GM12878 (cell line): ENCODE measurements at regions not wholly inside any gene's neighbourhood (a gene's known extent, or its start where the extent isn't known, plus 50 kb on each side); places are given as distances from the start of the nearest gene placed in this dataset.

Experiments
- ATAC-seq: fragments of 200-7000 bp; cut with Tn5 transposase; 3 replicates; pipeline ENCODE4 v1.9.1; 2020; ENCODE audit warnings: mild to moderate bottlenecking, moderate library complexity
- BruUV-seq: library from RNA; stranded (reverse); fragments of 400-500 nt; replicated peaks from 2 replicates; lab custom pipeline; 2021; lab: Mats Ljungman, UMichigan
- CTCF ChIA-PET: fragments of 300-600 bp; sonication (Branson Sonifier 250); formaldehyde crosslinking; extraction: SDS; loops from one replicate; lab custom pipeline; 2021; ENCODE audit warnings: inconsistent platforms; lab: Yijun Ruan, JAX
- POLR2A ChIA-PET: fragments of 350-600 bp; formaldehyde crosslinking; extraction: SDS; loops from one replicate; lab custom pipeline; 2021; ENCODE audit warnings: inconsistent platforms; lab: Charles Lee
- RAD21 ChIA-PET: fragments of 300-600 bp; sonication (Branson Sonifier 250); formaldehyde crosslinking; loops from one replicate; lab custom pipeline; 2023; ENCODE audit warnings: antibody characterized with exemption; ENCODE audit not compliant: unreplicated experiment; lab: Charles Lee
- SMC1A ChIA-PET: fragments of 300-600 bp; sonication (Branson Sonifier 250); formaldehyde crosslinking; loops from one replicate; lab custom pipeline; 2023; ENCODE audit not compliant: unreplicated experiment, uncharacterized antibody; lab: Charles Lee
- DNase-seq: peaks from one replicate; pipeline ENCODE4 v3.0.0-alpha.2; 2011; ENCODE audit warnings: low read depth, low spot score
- FAIRE-seq: peaks from 3 replicates; lab custom pipeline; 2011; peaks lifted over from hg19 to GRCh38; lab: Jason Lieb, UNC
- H2AFZ ChIP-seq: 2 replicates; pipeline ENCODE4 v1.6.0; 2011; ENCODE audit warnings: low read depth, low read length, control low read depth; ENCODE audit not compliant: control insufficient read depth
- H3K27ac ChIP-seq: 2 replicates; pipeline ENCODE4 v1.5.1; 2011; ENCODE audit warnings: control low read depth; ENCODE audit not compliant: control insufficient read depth, insufficient read depth
- H3K27me3 ChIP-seq, 2 experiments: replicated peaks in 1 of 2; 2 replicates each; pipeline versions ENCODE4 v1.6.0 to v1.6.1; 2011; ENCODE audit warnings: low read length in 1 of 2; ENCODE audit not compliant: control insufficient read depth in 2 of 2, insufficient read depth in 2 of 2
- H3K36me3 ChIP-seq, 2 experiments: 2 replicates each; pipeline ENCODE4 v1.5.1; 2011; ENCODE audit warnings: low read length in 1 of 2; ENCODE audit not compliant: control insufficient read depth in 2 of 2, insufficient read depth in 2 of 2
- H3K4me1 ChIP-seq: 2 replicates; pipeline ENCODE4 v1.6.1; 2011; ENCODE audit warnings: mild to moderate bottlenecking, low read length, moderate library complexity, mixed read lengths; ENCODE audit not compliant: control insufficient read depth, insufficient read depth
- H3K4me2 ChIP-seq: 2 replicates; pipeline ENCODE4 v1.6.0; 2011; ENCODE audit warnings: control low read depth; ENCODE audit not compliant: control insufficient read depth, insufficient read depth
- H3K4me3 ChIP-seq: fragments of 200-600 bp; sonication (generic); 2 replicates; pipeline ENCODE4 v1.5.1; 2016
- H3K79me2 ChIP-seq: 2 replicates; pipeline ENCODE4 v1.6.0; 2011; ENCODE audit warnings: low read length; ENCODE audit not compliant: control insufficient read depth, insufficient read depth
- H3K9ac ChIP-seq: 2 replicates; pipeline ENCODE4 v1.8.0; 2011; ENCODE audit warnings: low read length, control low read depth, mixed read lengths; ENCODE audit not compliant: control insufficient read depth, insufficient read depth
- H3K9me3 ChIP-seq: replicated peaks from 3 replicates; pipeline ENCODE4 v1.5.1; 2011; ENCODE audit warnings: mild to moderate bottlenecking, low read length; ENCODE audit not compliant: control insufficient read depth, insufficient read depth
- H4K20me1 ChIP-seq: 2 replicates; pipeline ENCODE4 v1.6.0; 2011; ENCODE audit not compliant: control insufficient read depth, insufficient read depth
- CBX3 ChIP-seq: fragments of 200-600 bp; sonication (generic); IDR thresholded peaks from 2 replicates; pipeline ENCODE4 v1.6.1; 2016; ENCODE audit warnings: low read depth, borderline replicate concordance
- MTA3 ChIP-seq: IDR thresholded peaks from 2 replicates; pipeline ENCODE4 v1.6.1; 2012; ENCODE audit warnings: low read length, inconsistent platforms, borderline replicate concordance
- PML ChIP-seq: IDR thresholded peaks from 2 replicates; pipeline ENCODE4 v1.6.1; 2012; ENCODE audit warnings: low read length, inconsistent platforms
- POLR2AphosphoS5 ChIP-seq: IDR thresholded peaks from 2 replicates; pipeline ENCODE4 v1.6.1; 2011; ENCODE audit warnings: mild to moderate bottlenecking, low read length, inconsistent platforms
- SIN3A ChIP-seq: IDR thresholded peaks from 2 replicates; pipeline ENCODE4 v1.6.1; 2012; ENCODE audit warnings: low read depth, low read length, improper control_type of control experiment
- USF2 ChIP-seq: IDR thresholded peaks from 2 replicates; pipeline ENCODE4 v1.6.1; 2011; ENCODE audit warnings: low read depth, low read length, improper control_type of control experiment, borderline replicate concordance
- WRNIP1 ChIP-seq: IDR thresholded peaks from 2 replicates; pipeline ENCODE4 v1.6.1; 2011; ENCODE audit warnings: low read depth, low read length, improper control_type of control experiment, borderline replicate concordance
- ZNF24 ChIP-seq: fragments of 450-650 bp; IDR thresholded peaks from 2 replicates; pipeline ENCODE4 v1.6.1; 2017; ENCODE audit warnings: antibody characterized with exemption, mild to moderate bottlenecking
- ZNF274 ChIP-seq: IDR thresholded peaks from one replicate; pipeline ENCODE4 v1.8.0; 2011; ENCODE audit not compliant: insufficient read length, insufficient read depth
- WGBS: methylation state at CpG from one replicate; pipeline ENCODE4 v1.1.6; 2016; ENCODE audit warnings: low lambda C conversion rate; ENCODE audit not compliant: insufficient replicate concordance, insufficient coverage; ENCODE audit errors: missing lambda C conversion rate; 5-methylcytosine and 5-hydroxymethylcytosine counted together
- in situ Hi-C: fragments of 300-500 bp; cut with MboI; formaldehyde crosslinking; loops from 9 replicates; pipeline ENCODE4 v1.14.3; 2018; ENCODE audit warnings: mixed read lengths
- intact Hi-C: fragments of 100-400 bp; cut with micrococcal nuclease; formaldehyde crosslinking; loops from one replicate; pipeline ENCODE4 v1.14.2; 2022; ENCODE audit not compliant: unreplicated experiment
- TF ChIP-seq, protein P1 (sequence below): fragments of 450-650 bp; IDR thresholded peaks from 2 replicates; pipeline ENCODE4 v1.6.1; 2018; ENCODE audit warnings: borderline replicate concordance, mild to moderate bottlenecking; ENCODE audit not compliant: partially characterized antibody

DNA sequence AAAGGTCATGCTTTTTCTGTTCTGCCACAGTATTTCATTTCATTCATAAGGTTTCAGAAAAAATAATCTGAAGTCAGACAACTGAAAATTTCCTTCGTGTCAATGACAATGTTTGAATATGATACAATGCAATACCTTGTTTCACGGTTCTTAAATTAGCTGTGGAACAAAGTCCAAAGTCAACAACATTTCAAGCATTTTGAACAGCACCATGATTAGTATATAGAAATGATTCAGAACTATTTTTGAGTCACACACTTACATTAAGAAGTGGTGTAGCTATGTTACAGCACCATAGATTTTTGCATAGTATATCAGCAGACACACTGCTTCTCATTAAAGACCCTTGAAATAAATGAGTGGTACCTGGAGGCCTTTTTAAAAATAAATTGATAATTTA lies 178.3 kb upstream of the DSEL start:
- Histone ChIP-seq H3K4me2 (no peak overlapping the region), H3K9me3 (no peaks in the 10 kb centered on the region), H3K79me2 (no peaks in the 10 kb centered on the region), H3K9ac (no peak overlapping the region), H3K36me3 (no peaks in the 10 kb centered on the region), H3K27me3 (no peaks in the 10 kb centered on the region), H3K4me3 (no peak overlapping the region), H2AFZ (no peak overlapping the region), H3K4me1 (no peaks in the 10 kb centered on the region), H4K20me1 (no peaks in the 10 kb centered on the region), H3K27ac (no peak overlapping the region)
- CTCF ChIA-PET: no interaction called here
- RAD21 ChIA-PET: no interaction called here
- no TSS peak for BruUV-seq
- 0% methylated on average over 2 of the region's 2 CpGs for WGBS
- POLR2A ChIA-PET: no interaction called here
- DNase-seq (no peak), ATAC-seq (no peak), FAIRE-seq (no peak)
- intact Hi-C loops: loop anchor here (10.0 kb wide), 1 partner anchor 60 kb away; no protein-coding TSS in a partner anchor
- in situ Hi-C loops: no loop called here
- SMC1A ChIA-PET: no interaction called here
- TF ChIP-seq ZNF24: no peak
- TF ChIP-seq PML: no peak
- TF ChIP-seq SIN3A: no peak
- no peak for TF ChIP-seq CBX3
- no peak for TF ChIP-seq ZNF274
- no peak for TF ChIP-seq WRNIP1
- no peak for TF ChIP-seq USF2

DNA sequence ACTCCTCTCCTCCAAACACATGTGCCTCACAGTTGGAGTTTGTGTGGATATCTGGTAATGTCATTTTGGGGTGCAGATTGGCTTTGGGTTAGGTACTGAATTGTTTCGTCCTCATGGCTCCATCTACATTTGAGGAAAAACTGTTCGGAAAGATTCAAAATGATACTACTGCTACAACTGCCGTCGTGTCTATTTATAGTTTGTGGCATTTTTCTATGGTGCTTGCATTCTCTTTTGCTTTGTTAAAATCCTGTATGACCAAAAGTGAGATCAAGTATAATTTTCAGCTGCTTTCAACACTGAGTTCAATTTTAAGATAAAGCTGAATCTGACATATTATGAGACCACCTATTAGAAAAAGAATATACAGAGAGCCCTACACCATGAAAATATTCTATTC lies 176.3 kb upstream of the DSEL start:
- in situ Hi-C loops (no loop called here), intact Hi-C loops (loop anchor here (10.0 kb wide), 1 partner anchor 58 kb away; no protein-coding TSS in a partner anchor)
- ChIA-PET CTCF (no interaction called here), RAD21 (no interaction called here), SMC1A (no interaction called here), POLR2A (no interaction called here)
- no peak for DNase-seq
- 18% methylated on average over 4 of the region's 4 CpGs for WGBS
- Histone ChIP-seq H3K9ac (no peak overlapping the region), H3K4me1 (no peaks in the 10 kb centered on the region), H3K27ac (no peak overlapping the region), H3K9me3 (no peaks in the 10 kb centered on the region), H3K4me2 (no peak overlapping the region), H4K20me1 (no peaks in the 10 kb centered on the region), H3K79me2 (no peaks in the 10 kb centered on the region), H3K4me3 (no peak overlapping the region), H2AFZ (no peak overlapping the region), H3K27me3 (no peaks in the 10 kb centered on the region), H3K36me3 (no peaks in the 10 kb centered on the region)
- FAIRE-seq: no peak
- BruUV-seq: no TSS peak
- TF ChIP-seq MTA3 (no peak), POLR2AphosphoS5 (no peak)
- TF ChIP-seq, protein P1, sequence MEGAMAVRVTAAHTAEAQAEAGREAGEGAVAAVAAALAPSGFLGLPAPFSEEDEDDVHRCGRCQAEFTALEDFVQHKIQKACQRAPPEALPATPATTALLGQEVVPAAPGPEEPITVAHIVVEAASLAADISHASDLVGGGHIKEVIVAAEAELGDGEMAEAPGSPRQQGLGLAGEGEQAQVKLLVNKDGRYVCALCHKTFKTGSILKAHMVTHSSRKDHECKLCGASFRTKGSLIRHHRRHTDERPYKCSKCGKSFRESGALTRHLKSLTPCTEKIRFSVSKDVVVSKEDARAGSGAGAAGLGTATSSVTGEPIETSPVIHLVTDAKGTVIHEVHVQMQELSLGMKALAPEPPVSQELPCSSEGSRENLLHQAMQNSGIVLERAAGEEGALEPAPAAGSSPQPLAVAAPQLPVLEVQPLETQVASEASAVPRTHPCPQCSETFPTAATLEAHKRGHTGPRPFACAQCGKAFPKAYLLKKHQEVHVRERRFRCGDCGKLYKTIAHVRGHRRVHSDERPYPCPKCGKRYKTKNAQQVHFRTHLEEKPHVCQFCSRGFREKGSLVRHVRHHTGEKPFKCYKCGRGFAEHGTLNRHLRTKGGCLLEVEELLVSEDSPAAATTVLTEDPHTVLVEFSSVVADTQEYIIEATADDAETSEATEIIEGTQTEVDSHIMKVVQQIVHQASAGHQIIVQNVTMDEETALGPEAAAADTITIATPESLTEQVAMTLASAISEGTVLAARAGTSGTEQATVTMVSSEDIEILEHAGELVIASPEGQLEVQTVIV: no peak
- ATAC-seq: no peak
